Stimulated activated CD8-positive, alpha-beta memory T cell treated with anti-CD3 and anti-CD28 coated beads, Interleukin-15, amount 100 ng/mL, for 48 hours (primary cell): ENCODE measurements at regions not wholly inside any gene's neighbourhood (a gene's known extent, or its start where the extent isn't known, plus 50 kb on each side); places are given as distances from the start of the nearest gene placed in this dataset.

Source experiments
- DNase-seq, 2 donors: peaks; one replicate each; pipeline ENCODE4 v3.0.0-alpha.2; 2020; ENCODE audit warnings: low read depth in 2 of 2

- no peak for DNase-seq
Observed at GRCh38 chr3:40593351-40593750, 68.6 kb downstream of the ZNF621 start.

GRCh38 chr3:40597441-40597840, 72.7 kb downstream of the ZNF621 start:
- DNase-seq: no peak

- DNase-seq: no peak
Observed at GRCh38 chr3:40598338-40598737, 73.6 kb downstream of the ZNF621 start.

GRCh38 chr3:40598962-40599361, 74.2 kb downstream of the ZNF621 start:
- DNase-seq: no peak

GRCh38 chr3:40602778-40603385, 78.1 kb downstream of the ZNF621 start:
- DNase-seq: no peak

- DNase-seq: no peak
Observed at GRCh38 chr3:40605960-40606359, 81.2 kb downstream of the ZNF621 start.

- DNase-seq: no peak
Observed at GRCh38 chr3:40608091-40608490, 83.3 kb downstream of the ZNF621 start.

GRCh38 chr3:40613306-40613705, 88.5 kb downstream of the ZNF621 start:
- DNase-seq: no peak

GRCh38 chr3:40615110-40615915, 90.6 kb downstream of the ZNF621 start:
- no peak for DNase-seq

- no peak for DNase-seq
Observed at GRCh38 chr3:40615918-40616819, 91.4 kb downstream of the ZNF621 start.

GRCh38 chr3:40617084-40617483, 92.3 kb downstream of the ZNF621 start:
- no peak for DNase-seq

- no peak for DNase-seq
Observed at GRCh38 chr3:40618158-40618557, 93.4 kb downstream of the ZNF621 start.

- no peak for DNase-seq
Observed at GRCh38 chr3:40620151-40620550, 95.4 kb downstream of the ZNF621 start.

- no peak for DNase-seq
Observed at GRCh38 chr3:40621252-40621651, 96.5 kb downstream of the ZNF621 start.

- peak; percentile 11 to 15 for DNase-seq
Observed at GRCh38 chr3:40623567-40623966, 98.8 kb downstream of the ZNF621 start.

GRCh38 chr3:40624189-40624769, 99.5 kb downstream of the ZNF621 start:
- no peak for DNase-seq

- no peak for DNase-seq
Observed at GRCh38 chr3:40627095-40627494, 102.3 kb downstream of the ZNF621 start.

- no peak for DNase-seq
Observed at GRCh38 chr3:40628984-40629383, 104.2 kb downstream of the ZNF621 start.

- no peak for DNase-seq
Observed at GRCh38 chr3:40631341-40631995, 106.7 kb downstream of the ZNF621 start.

- no peak for DNase-seq
Observed at GRCh38 chr3:40637906-40638305, 113.1 kb downstream of the ZNF621 start.

- no peak for DNase-seq
Observed at GRCh38 chr3:40639006-40639405, 114.2 kb downstream of the ZNF621 start.

GRCh38 chr3:40642812-40643211, 118.1 kb downstream of the ZNF621 start:
- DNase-seq: no peak
